Activated CD8-positive, alpha-beta memory T cell treated with anti-CD3 and anti-CD28 coated beads, Interleukin-2, amount 10 ng/mL, durations not matched to agents 7 days and 5 days (primary cell): ENCODE measurements at regions not wholly inside any gene's neighbourhood (a gene's known extent, or its start where the extent isn't known, plus 50 kb on each side); places are given as distances from the start of the nearest gene placed in this dataset.

Source experiments
- ATAC-seq: fragments of 150-1000 bp; cut with Tn5 transposase; one replicate; pipeline ENCODE4 v1.10.0; 2021; ENCODE audit warnings: moderate library complexity
- CTCF ChIA-PET: fragments of 350-600 bp; sonication (Branson Sonifier 250); formaldehyde crosslinking; loops from one replicate; lab custom pipeline; 2021; ENCODE audit warnings: antibody characterized with exemption; lab: Charles Lee
- DNase-seq: peaks from one replicate; pipeline ENCODE4 v3.0.0-alpha.2; 2020
- H3K27ac Mint-ChIP-seq: one replicate; pipeline ENCODE4 v1.8.0; 2021; ENCODE audit warnings: mild to moderate bottlenecking, mixed read lengths
- H3K27me3 Mint-ChIP-seq: one replicate; pipeline ENCODE4 v1.8.0; 2021; ENCODE audit warnings: mixed read lengths
- H3K36me3 Mint-ChIP-seq: one replicate; pipeline ENCODE4 v1.8.0; 2021; ENCODE audit warnings: mild to moderate bottlenecking, mixed read lengths
- H3K4me1 Mint-ChIP-seq: one replicate; pipeline ENCODE4 v1.8.0; 2021; ENCODE audit warnings: mixed read lengths
- H3K4me3 Mint-ChIP-seq: one replicate; pipeline ENCODE4 v1.8.0; 2021; ENCODE audit warnings: mild to moderate bottlenecking, moderate library complexity, mixed read lengths
- H3K9me3 Mint-ChIP-seq: one replicate; pipeline ENCODE4 v1.8.0; 2022; ENCODE audit warnings: low read depth, mixed read lengths

DNA sequence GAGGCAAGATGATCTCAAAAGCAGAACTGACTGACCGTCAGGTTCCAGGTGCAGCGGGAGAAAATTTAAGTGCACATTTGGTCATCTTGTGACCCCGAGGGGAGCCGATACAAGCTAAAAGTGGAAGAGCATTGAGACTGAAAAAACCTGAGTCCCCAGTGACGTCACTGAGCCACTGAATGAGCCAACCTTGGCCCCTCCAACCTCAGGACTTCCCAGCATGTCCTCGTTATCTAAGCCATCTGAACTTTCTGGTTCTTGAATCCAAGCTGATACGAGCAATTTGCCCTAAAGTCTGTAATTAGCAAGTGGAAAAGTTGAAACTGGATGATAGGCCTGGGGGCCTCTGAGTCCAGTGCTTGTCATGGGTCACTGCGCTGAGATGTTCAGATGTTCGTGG is 51.1 kb upstream of the ISX start:
- Mint-ChIP-seq H3K4me1 (no peaks in the 10 kb centered on the region), H3K4me3 (no peak overlapping the region), H3K9me3 (no peaks in the 10 kb centered on the region), H3K36me3 (no peaks in the 10 kb centered on the region), H3K27me3 (no peaks in the 10 kb centered on the region), H3K27ac (no peak overlapping the region)
- CTCF ChIA-PET, result no interaction called here
- ATAC-seq (no peak), DNase-seq (no peak)
